K562 (cell line): ENCODE measurements at regions not wholly inside any gene's neighbourhood (a gene's known extent, or its start where the extent isn't known, plus 50 kb on each side); places are given as distances from the start of the nearest gene placed in this dataset.

Experiments used
- FOSL1 ChIP-seq: fragments of 200-800 bp; sonication (Bioruptor generic); conservative IDR thresholded peaks from 2 replicates; pipeline ENCODE4 v1.6.1; 2016; ENCODE audit warnings: missing genetic modification characterization, missing compliant biosample characterization
- MCM7 ChIP-seq, 2 experiments: fragments of 450-650 bp; IDR thresholded peaks; 2 replicates each; pipeline ENCODE4 v1.6.1; 2016 to 2018
- SP1 ChIP-seq: sonication (generic); formaldehyde crosslinking; IDR thresholded peaks from 2 replicates; pipeline ENCODE4 v1.8.1; 2022; ENCODE audit warnings: mild to moderate bottlenecking, missing genetic modification reagents
- TF ChIP-seq, protein P1 (sequence below): sonication (generic); formaldehyde crosslinking; IDR thresholded peaks from 2 replicates; pipeline ENCODE4 v1.8.1; 2023; ENCODE audit warnings: missing genetic modification reagents, mild to moderate bottlenecking, borderline replicate concordance
- TF ChIP-seq, protein P2 (sequence below), 2 experiments: fragments of 450-650 bp in 1 of 2; sonication (generic) in 1 of 2; formaldehyde crosslinking in 1 of 2; IDR thresholded peaks in 1 of 2; conservative IDR thresholded peaks in 1 of 2; 2 replicates each; pipeline versions ENCODE4 v1.6.1 to v1.8.1; 2016 to 2023; ENCODE audit warnings: mild to moderate bottlenecking in 2 of 2, moderate library complexity in 2 of 2, inconsistent platforms in 1 of 2, missing genetic modification reagents in 1 of 2

DNA sequence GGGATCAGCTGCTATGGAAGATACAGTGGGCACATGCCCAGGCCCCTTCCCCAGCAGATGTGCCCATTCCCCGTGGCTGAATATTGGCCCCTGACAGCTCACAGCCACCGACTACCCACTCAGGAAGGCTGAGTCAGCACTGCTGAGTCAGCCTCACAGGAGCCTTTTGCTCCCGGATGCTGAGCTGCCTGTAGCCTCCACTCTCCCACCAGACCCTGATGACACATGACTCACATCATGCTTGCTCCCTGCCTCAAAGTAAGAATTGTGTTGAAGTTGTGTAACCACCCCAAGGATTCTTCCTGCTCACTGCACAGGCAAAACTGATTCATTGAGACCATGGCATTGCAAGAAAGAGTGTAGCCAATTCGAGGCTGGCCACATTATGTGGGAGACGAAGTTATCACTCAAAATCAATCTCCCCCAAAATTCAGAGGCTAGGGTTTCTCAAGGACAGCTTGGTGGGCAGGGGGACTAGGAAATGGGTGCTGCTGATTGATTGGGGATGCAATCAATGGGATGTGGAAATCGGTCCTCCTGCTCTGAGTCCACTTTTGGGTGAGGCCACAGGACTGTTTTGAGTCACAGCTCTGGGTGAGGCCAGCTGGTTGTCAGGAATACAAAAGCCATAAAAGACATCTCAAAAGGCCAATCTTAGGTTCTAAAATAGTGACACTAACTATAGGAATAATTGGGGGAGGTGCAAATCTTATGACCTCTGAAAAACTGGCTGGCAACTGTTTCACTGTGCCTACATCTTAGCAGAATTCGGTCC lies 556.6 kb upstream of the CDH4 start (continued):
- TF ChIP-seq, protein P1, sequence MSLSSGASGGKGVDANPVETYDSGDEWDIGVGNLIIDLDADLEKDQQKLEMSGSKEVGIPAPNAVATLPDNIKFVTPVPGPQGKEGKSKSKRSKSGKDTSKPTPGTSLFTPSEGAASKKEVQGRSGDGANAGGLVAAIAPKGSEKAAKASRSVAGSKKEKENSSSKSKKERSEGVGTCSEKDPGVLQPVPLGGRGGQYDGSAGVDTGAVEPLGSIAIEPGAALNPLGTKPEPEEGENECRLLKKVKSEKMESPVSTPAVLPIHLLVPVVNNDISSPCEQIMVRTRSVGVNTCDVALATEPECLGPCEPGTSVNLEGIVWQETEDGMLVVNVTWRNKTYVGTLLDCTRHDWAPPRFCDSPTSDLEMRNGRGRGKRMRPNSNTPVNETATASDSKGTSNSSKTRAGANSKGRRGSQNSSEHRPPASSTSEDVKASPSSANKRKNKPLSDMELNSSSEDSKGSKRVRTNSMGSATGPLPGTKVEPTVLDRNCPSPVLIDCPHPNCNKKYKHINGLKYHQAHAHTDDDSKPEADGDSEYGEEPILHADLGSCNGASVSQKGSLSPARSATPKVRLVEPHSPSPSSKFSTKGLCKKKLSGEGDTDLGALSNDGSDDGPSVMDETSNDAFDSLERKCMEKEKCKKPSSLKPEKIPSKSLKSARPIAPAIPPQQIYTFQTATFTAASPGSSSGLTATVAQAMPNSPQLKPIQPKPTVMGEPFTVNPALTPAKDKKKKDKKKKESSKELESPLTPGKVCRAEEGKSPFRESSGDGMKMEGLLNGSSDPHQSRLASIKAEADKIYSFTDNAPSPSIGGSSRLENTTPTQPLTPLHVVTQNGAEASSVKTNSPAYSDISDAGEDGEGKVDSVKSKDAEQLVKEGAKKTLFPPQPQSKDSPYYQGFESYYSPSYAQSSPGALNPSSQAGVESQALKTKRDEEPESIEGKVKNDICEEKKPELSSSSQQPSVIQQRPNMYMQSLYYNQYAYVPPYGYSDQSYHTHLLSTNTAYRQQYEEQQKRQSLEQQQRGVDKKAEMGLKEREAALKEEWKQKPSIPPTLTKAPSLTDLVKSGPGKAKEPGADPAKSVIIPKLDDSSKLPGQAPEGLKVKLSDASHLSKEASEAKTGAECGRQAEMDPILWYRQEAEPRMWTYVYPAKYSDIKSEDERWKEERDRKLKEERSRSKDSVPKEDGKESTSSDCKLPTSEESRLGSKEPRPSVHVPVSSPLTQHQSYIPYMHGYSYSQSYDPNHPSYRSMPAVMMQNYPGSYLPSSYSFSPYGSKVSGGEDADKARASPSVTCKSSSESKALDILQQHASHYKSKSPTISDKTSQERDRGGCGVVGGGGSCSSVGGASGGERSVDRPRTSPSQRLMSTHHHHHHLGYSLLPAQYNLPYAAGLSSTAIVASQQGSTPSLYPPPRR = no peak
- TF ChIP-seq MCM7 (IDR thresholded peaks at IDR 0.05) (no peak), SP1 (CRISPR knock-in tag) (no peak), FOSL1 (tag) (peak; percentile 27)
- TF ChIP-seq, protein P2, sequence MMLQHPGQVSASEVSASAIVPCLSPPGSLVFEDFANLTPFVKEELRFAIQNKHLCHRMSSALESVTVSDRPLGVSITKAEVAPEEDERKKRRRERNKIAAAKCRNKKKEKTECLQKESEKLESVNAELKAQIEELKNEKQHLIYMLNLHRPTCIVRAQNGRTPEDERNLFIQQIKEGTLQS (IDR thresholded peaks at IDR 0.05) = peak; percentile 26
- TF ChIP-seq, protein P2 (CRISPR knock-in tag; conservative IDR thresholded peaks at IDR 0.05) = no peak
